ENCODE measurements at regions not wholly inside any gene's neighbourhood (a gene's known extent, or its start where the extent isn't known, plus 50 kb on each side); places are given as distances from the start of the nearest gene placed in this dataset.

GRCh38 chr5:120236360-120236759 is 227.7 kb upstream of the PRR16 start:
- WGBS, 2 donors (ENCODE audit: extremely low coverage in 2 of 2, insufficient read length in 2 of 2, insufficient replicate concordance in 1 of 2): no CpG with 5 or more reads among the region's 3 CpGs
- Histone ChIP-seq H3K4ac (ENCODE audit: low read length) (no peak overlapping the region), H3K4me3 (ENCODE audit: low read length in 2 of 2) (no peak overlapping the region), H3K4me1 (ENCODE audit: control insufficient read depth in 2 of 2, insufficient read depth in 1 of 2, low read depth in 1 of 2, low read length in 2 of 2) (no peaks in the 10 kb centered on the region), H2BK12ac (ENCODE audit: low read length) (no peak overlapping the region), H3K79me1 (ENCODE audit: low read depth, low read length) (no peaks in the 10 kb centered on the region), H3K9me3 (replicated peaks in 1 of 2; ENCODE audit: control insufficient read depth in 2 of 2, insufficient read depth in 1 of 2, low read depth in 1 of 2, low read length in 2 of 2) (no peaks in the 10 kb centered on the region), H2BK5ac (ENCODE audit: low read length) (no peak overlapping the region), H3K23ac (ENCODE audit: low read depth, low read length, poor library complexity) (no peak overlapping the region), H2BK120ac (ENCODE audit: low read depth, low read length) (no peak overlapping the region), H4K91ac (ENCODE audit: low read depth, low read length, poor library complexity) (no peak overlapping the region), H3K14ac (ENCODE audit: low read length) (no peak overlapping the region), H3K4me2 (ENCODE audit: insufficient read depth, low read length, poor library complexity, severe bottlenecking) (no peak overlapping the region), H3K18ac (ENCODE audit: low read length) (no peak overlapping the region), H2AFZ (ENCODE audit: low read length) (no peak overlapping the region), H3K9ac (ENCODE audit: low read depth, low read length, poor library complexity) (no peak overlapping the region), H3K27me3 (ENCODE audit: control insufficient read depth in 3 of 3, insufficient read depth in 3 of 3, low read depth in 1 of 3, low read length in 3 of 3) (no peaks in the 10 kb centered on the region), H3K27ac (replicated peaks; ENCODE audit: low read length) (no peak overlapping the region), H4K8ac (ENCODE audit: low read depth, low read length) (no peak overlapping the region), H2BK15ac (ENCODE audit: low read length) (no peak overlapping the region), H2AK5ac (ENCODE audit: low read depth, low read length) (no peak overlapping the region), H3K36me3 (replicated peaks in 1 of 2; ENCODE audit: control insufficient read depth in 2 of 2, insufficient read depth in 2 of 2, low read length in 2 of 2) (no peaks in the 10 kb centered on the region)
- DNase-seq (ENCODE audit: low spot score): no peak

GRCh38 chr5:120239086-120239485 is 225.0 kb upstream of the PRR16 start:
- H3K4ac ChIP-seq (ENCODE audit: low read length): no peak overlapping the region
- no peak overlapping the region for H4K8ac ChIP-seq (ENCODE audit: low read depth, low read length)
- H2AK5ac ChIP-seq (ENCODE audit: low read depth, low read length): no peak overlapping the region
- H3K9me3 ChIP-seq (replicated peaks in 1 of 2; ENCODE audit: control insufficient read depth in 2 of 2, insufficient read depth in 1 of 2, low read depth in 1 of 2, low read length in 2 of 2): no peaks in the 10 kb centered on the region
- H2BK12ac ChIP-seq (ENCODE audit: low read length): no peak overlapping the region
- WGBS, 2 donors (ENCODE audit: extremely low coverage in 2 of 2, insufficient read length in 2 of 2, insufficient replicate concordance in 1 of 2): no CpG with 5 or more reads among the region's 1 CpG
- H3K4me1 ChIP-seq (ENCODE audit: control insufficient read depth in 2 of 2, insufficient read depth in 1 of 2, low read depth in 1 of 2, low read length in 2 of 2): no peaks in the 10 kb centered on the region
- H3K27ac ChIP-seq (replicated peaks; ENCODE audit: low read length): no peak overlapping the region
- H3K14ac ChIP-seq (ENCODE audit: low read length): no peak overlapping the region
- no peak overlapping the region for H3K9ac ChIP-seq (ENCODE audit: low read depth, low read length, poor library complexity)
- no peak overlapping the region for H2AFZ ChIP-seq (ENCODE audit: low read length)
- no peaks in the 10 kb centered on the region for H3K36me3 ChIP-seq (replicated peaks in 1 of 2; ENCODE audit: control insufficient read depth in 2 of 2, insufficient read depth in 2 of 2, low read length in 2 of 2)
- no peak overlapping the region for H2BK15ac ChIP-seq (ENCODE audit: low read length)
- H2BK120ac ChIP-seq (ENCODE audit: low read depth, low read length): no peak overlapping the region
- no peak overlapping the region for H3K4me3 ChIP-seq (ENCODE audit: low read length in 2 of 2)
- no peak overlapping the region for H3K23ac ChIP-seq (ENCODE audit: low read depth, low read length, poor library complexity)
- no peaks in the 10 kb centered on the region for H3K79me1 ChIP-seq (ENCODE audit: low read depth, low read length)
- H3K27me3 ChIP-seq (ENCODE audit: control insufficient read depth in 3 of 3, insufficient read depth in 3 of 3, low read depth in 1 of 3, low read length in 3 of 3): no peaks in the 10 kb centered on the region
- no peak overlapping the region for H3K4me2 ChIP-seq (ENCODE audit: insufficient read depth, low read length, poor library complexity, severe bottlenecking)
- H4K91ac ChIP-seq (ENCODE audit: low read depth, low read length, poor library complexity): no peak overlapping the region
- no peak overlapping the region for H2BK5ac ChIP-seq (ENCODE audit: low read length)
- no peak for DNase-seq (ENCODE audit: low spot score)
- no peak overlapping the region for H3K18ac ChIP-seq (ENCODE audit: low read length)

GRCh38 chr5:120240706-120241105 is 223.4 kb upstream of the PRR16 start:
- Histone ChIP-seq H3K27ac (replicated peaks; ENCODE audit: low read length) (no peak overlapping the region), H3K9ac (ENCODE audit: low read depth, low read length, poor library complexity) (no peak overlapping the region), H2BK5ac (ENCODE audit: low read length) (no peak overlapping the region), H3K9me3 (replicated peaks in 1 of 2; ENCODE audit: control insufficient read depth in 2 of 2, insufficient read depth in 1 of 2, low read depth in 1 of 2, low read length in 2 of 2) (no peaks in the 10 kb centered on the region), H3K23ac (ENCODE audit: low read depth, low read length, poor library complexity) (no peak overlapping the region), H2AK5ac (ENCODE audit: low read depth, low read length) (no peak overlapping the region), H2BK15ac (ENCODE audit: low read length) (no peak overlapping the region), H2AFZ (ENCODE audit: low read length) (no peak overlapping the region), H3K4me2 (ENCODE audit: insufficient read depth, low read length, poor library complexity, severe bottlenecking) (no peak overlapping the region), H3K14ac (ENCODE audit: low read length) (no peak overlapping the region), H3K4me1 (ENCODE audit: control insufficient read depth in 2 of 2, insufficient read depth in 1 of 2, low read depth in 1 of 2, low read length in 2 of 2) (no peaks in the 10 kb centered on the region), H3K4me3 (ENCODE audit: low read length in 2 of 2) (no peak overlapping the region), H4K91ac (ENCODE audit: low read depth, low read length, poor library complexity) (no peak overlapping the region), H2BK12ac (ENCODE audit: low read length) (no peak overlapping the region), H3K4ac (ENCODE audit: low read length) (no peak overlapping the region), H3K79me1 (ENCODE audit: low read depth, low read length) (no peaks in the 10 kb centered on the region), H3K27me3 (ENCODE audit: control insufficient read depth in 3 of 3, insufficient read depth in 3 of 3, low read depth in 1 of 3, low read length in 3 of 3) (no peaks in the 10 kb centered on the region), H2BK120ac (ENCODE audit: low read depth, low read length) (no peak overlapping the region), H3K18ac (ENCODE audit: low read length) (no peak overlapping the region), H4K8ac (ENCODE audit: low read depth, low read length) (no peak overlapping the region), H3K36me3 (replicated peaks in 1 of 2; ENCODE audit: control insufficient read depth in 2 of 2, insufficient read depth in 2 of 2, low read length in 2 of 2) (no peaks in the 10 kb centered on the region)
- DNase-seq (ENCODE audit: low spot score): no peak

GRCh38 chr5:120241400-120241799 is 222.7 kb upstream of the PRR16 start:
- no peaks in the 10 kb centered on the region for H3K9me3 ChIP-seq (replicated peaks in 1 of 2; ENCODE audit: control insufficient read depth in 2 of 2, insufficient read depth in 1 of 2, low read depth in 1 of 2, low read length in 2 of 2)
- no peak overlapping the region for H3K23ac ChIP-seq (ENCODE audit: low read depth, low read length, poor library complexity)
- H3K4me3 ChIP-seq (ENCODE audit: low read length in 2 of 2): no peak overlapping the region
- H3K4ac ChIP-seq (ENCODE audit: low read length): no peak overlapping the region
- no peak overlapping the region for H2AFZ ChIP-seq (ENCODE audit: low read length)
- no peak overlapping the region for H4K91ac ChIP-seq (ENCODE audit: low read depth, low read length, poor library complexity)
- H2BK15ac ChIP-seq (ENCODE audit: low read length): no peak overlapping the region
- no peak overlapping the region for H3K9ac ChIP-seq (ENCODE audit: low read depth, low read length, poor library complexity)
- H3K79me1 ChIP-seq (ENCODE audit: low read depth, low read length): no peaks in the 10 kb centered on the region
- no peak overlapping the region for H2BK120ac ChIP-seq (ENCODE audit: low read depth, low read length)
- no peak overlapping the region for H3K14ac ChIP-seq (ENCODE audit: low read length)
- no peaks in the 10 kb centered on the region for H3K4me1 ChIP-seq (ENCODE audit: control insufficient read depth in 2 of 2, insufficient read depth in 1 of 2, low read depth in 1 of 2, low read length in 2 of 2)
- no peak overlapping the region for H2AK5ac ChIP-seq (ENCODE audit: low read depth, low read length)
- H3K18ac ChIP-seq (ENCODE audit: low read length): no peak overlapping the region
- DNase-seq (ENCODE audit: low spot score): no peak
- H2BK12ac ChIP-seq (ENCODE audit: low read length): no peak overlapping the region
- no peak overlapping the region for H3K4me2 ChIP-seq (ENCODE audit: insufficient read depth, low read length, poor library complexity, severe bottlenecking)
- H4K8ac ChIP-seq (ENCODE audit: low read depth, low read length): no peak overlapping the region
- no peaks in the 10 kb centered on the region for H3K27me3 ChIP-seq (ENCODE audit: control insufficient read depth in 3 of 3, insufficient read depth in 3 of 3, low read depth in 1 of 3, low read length in 3 of 3)
- no peaks in the 10 kb centered on the region for H3K36me3 ChIP-seq (replicated peaks in 1 of 2; ENCODE audit: control insufficient read depth in 2 of 2, insufficient read depth in 2 of 2, low read length in 2 of 2)
- H3K27ac ChIP-seq (replicated peaks; ENCODE audit: low read length): no peak overlapping the region
- no CpG with 5 or more reads among the region's 1 CpG for WGBS, 2 donors (ENCODE audit: extremely low coverage in 2 of 2, insufficient read length in 2 of 2, insufficient replicate concordance in 1 of 2)
- H2BK5ac ChIP-seq (ENCODE audit: low read length): no peak overlapping the region

All from neuronal stem cell (in vitro differentiated cells).